HepG2 (cell line): ENCODE measurements at regions not wholly inside any gene's neighbourhood (a gene's known extent, or its start where the extent isn't known, plus 50 kb on each side); places are given as distances from the start of the nearest gene placed in this dataset.

Source experiments
- ATAC-seq: fragments of 200-7000 bp; cut with Tn5 transposase; 3 replicates; pipeline ENCODE4 v1.9.1; 2020; ENCODE audit warnings: mild to moderate bottlenecking, moderate library complexity
- BruUV-seq: library from RNA; stranded (reverse); fragments of 400-500 nt; replicated peaks from 2 replicates; lab custom pipeline; 2021; lab: Mats Ljungman, UMichigan
- CTCF ChIA-PET: fragments of 300-600 bp; formaldehyde crosslinking; extraction: SDS; loops from one replicate; lab custom pipeline; 2021; ENCODE audit warnings: low total read pairs, inconsistent platforms, low intra/inter-chr PET ratio; lab: Yijun Ruan, JAX
- POLR2A ChIA-PET: fragments of 350-600 bp; sonication (Branson Sonifier 250); formaldehyde crosslinking; loops from one replicate; lab custom pipeline; 2020; ENCODE audit warnings: antibody characterized with exemption, inconsistent platforms; lab: Yijun Ruan, JAX
- DNase-seq: peaks from one replicate; pipeline ENCODE4 v3.0.0-alpha.2; 2015; ENCODE audit warnings: low spot score
- FAIRE-seq: peaks from 3 replicates; lab custom pipeline; 2011; peaks lifted over from hg19 to GRCh38; lab: Jason Lieb, UNC
- H2AFZ ChIP-seq: one replicate; pipeline ENCODE4 v1.6.1; 2011; ENCODE audit warnings: low read length, inconsistent platforms
- H3K27ac ChIP-seq: fragments of 300-600 bp; 3 replicates; pipeline ENCODE4 v1.8.0; 2011; ENCODE audit warnings: mixed run types, mild to moderate bottlenecking, mixed read lengths, low read length, inconsistent platforms; ENCODE audit not compliant: insufficient read depth; ENCODE audit errors: extremely low read length
- H3K27me3 ChIP-seq, 2 experiments: fragments of 200-600 bp in 1 of 2; 2 replicates in 1 of 2; 3 replicates in 1 of 2; pipeline versions ENCODE4 v1.6.0 to v1.8.0; 2011; ENCODE audit warnings: low read length in 2 of 2, mild to moderate bottlenecking in 2 of 2, moderate library complexity in 2 of 2, inconsistent platforms in 1 of 2; ENCODE audit not compliant: insufficient read depth in 2 of 2, control insufficient read depth in 1 of 2
- H3K36me3 ChIP-seq, 2 experiments: fragments of 200-600 bp in 1 of 2; replicated peaks in 1 of 2; 2 replicates in 1 of 2; 3 replicates in 1 of 2; pipeline versions ENCODE4 v1.5.1 to v1.8.0; 2011; ENCODE audit warnings: low read length in 2 of 2, inconsistent platforms in 1 of 2; ENCODE audit not compliant: insufficient read depth in 2 of 2, control insufficient read depth in 1 of 2
- H3K4me1 ChIP-seq: 2 replicates; pipeline ENCODE4 v1.5.1; 2012; ENCODE audit warnings: low read length, inconsistent platforms; ENCODE audit not compliant: insufficient read depth
- H3K4me2 ChIP-seq: 2 replicates; pipeline ENCODE4 v1.6.0; 2011; ENCODE audit warnings: low read depth, low read length, inconsistent platforms
- H3K4me3 ChIP-seq, 3 experiments: fragments of 200-600 bp in 1 of 3; sonication (generic), shearing (Covaris generic) in 1 of 3; replicated peaks in 1 of 3; 2 replicates each; pipeline ENCODE4 v1.5.1; 2011 to 2016; ENCODE audit warnings: low read length in 3 of 3, inconsistent platforms in 2 of 3, low read depth in 2 of 3, mild to moderate bottlenecking in 2 of 3, control low read depth in 1 of 3, mixed read lengths in 1 of 3; ENCODE audit not compliant: insufficient read depth in 1 of 3
- H3K79me2 ChIP-seq: one replicate; pipeline ENCODE4 v1.6.1; 2011; ENCODE audit warnings: low read length, inconsistent platforms; ENCODE audit not compliant: insufficient read depth
- H3K9ac ChIP-seq: 2 replicates; pipeline ENCODE4 v1.6.0; 2011; ENCODE audit warnings: mild to moderate bottlenecking, low read depth, low read length, inconsistent platforms; ENCODE audit not compliant: insufficient read depth
- H3K9me3 ChIP-seq: 2 replicates; pipeline ENCODE4 v1.5.1; 2012; ENCODE audit warnings: mild to moderate bottlenecking, low read length
- H4K20me1 ChIP-seq: 2 replicates; pipeline ENCODE4 v1.6.0; 2011; ENCODE audit warnings: inconsistent platforms, mild to moderate bottlenecking, low read length, moderate library complexity; ENCODE audit not compliant: insufficient read depth
- BCL3 ChIP-seq: sonication (generic); formaldehyde crosslinking; IDR thresholded peaks from 2 replicates; pipeline ENCODE4 v1.5.1; 2020; ENCODE audit warnings: mild to moderate bottlenecking, missing genetic modification reagents, moderate library complexity
- FUBP1 ChIP-seq: sonication (generic); formaldehyde crosslinking; IDR thresholded peaks from 2 replicates; pipeline ENCODE4 v1.5.1; 2020; ENCODE audit warnings: missing genetic modification reagents, mild to moderate bottlenecking, borderline replicate concordance
- GFI1 ChIP-seq: sonication (generic); formaldehyde crosslinking; IDR thresholded peaks from 2 replicates; pipeline ENCODE4 v1.5.0; 2020; ENCODE audit warnings: missing genetic modification reagents, mild to moderate bottlenecking, borderline replicate concordance
- PBX2 ChIP-seq: IDR thresholded peaks from 2 replicates; pipeline ENCODE4 v1.6.1; 2016; ENCODE audit warnings: control low read depth
- SIX4 ChIP-seq: sonication (generic); formaldehyde crosslinking; IDR thresholded peaks from 2 replicates; pipeline ENCODE4 v1.4.0; 2020; ENCODE audit warnings: missing genetic modification reagents
- SOX5 ChIP-seq: IDR thresholded peaks from 2 replicates; pipeline ENCODE4 v1.6.1; 2016; ENCODE audit warnings: borderline replicate concordance
- TEAD3 ChIP-seq: optimal IDR thresholded peaks from 2 replicates; pipeline ENCODE3; 2016; ENCODE audit warnings: borderline replicate concordance
- TEF ChIP-seq: sonication (generic); formaldehyde crosslinking; IDR thresholded peaks from 2 replicates; pipeline ENCODE4 v1.5.0; 2020; ENCODE audit warnings: missing genetic modification reagents
- TERF1 ChIP-seq: sonication (generic); formaldehyde crosslinking; IDR thresholded peaks from 2 replicates; pipeline ENCODE4 v1.8.0; 2022; ENCODE audit warnings: mild to moderate bottlenecking, missing genetic modification reagents, moderate library complexity
- THAP9 ChIP-seq: sonication (generic); formaldehyde crosslinking; IDR thresholded peaks from 2 replicates; pipeline ENCODE4; 2020; ENCODE audit warnings: missing genetic modification reagents, mild to moderate bottlenecking, borderline replicate concordance
- ZFP36 ChIP-seq: fragments of 150-350 bp; IDR thresholded peaks from 2 replicates; pipeline ENCODE4 v1.6.1; 2018; ENCODE audit warnings: borderline replicate concordance, low read length, low read depth; ENCODE audit not compliant: partially characterized antibody
- ZNF12 ChIP-seq: sonication (generic); formaldehyde crosslinking; IDR thresholded peaks from 2 replicates; pipeline ENCODE4 v1.5.0; 2020; ENCODE audit warnings: missing genetic modification reagents
- ZNF577 ChIP-seq: sonication (generic); formaldehyde crosslinking; IDR thresholded peaks from 2 replicates; pipeline ENCODE4 v1.4.0; 2020; ENCODE audit warnings: mild to moderate bottlenecking, low read depth, missing genetic modification reagents, borderline replicate concordance
- ZNF580 ChIP-seq: IDR thresholded peaks from 2 replicates; pipeline ENCODE4 v1.6.1; 2016; ENCODE audit warnings: low read depth, borderline replicate concordance
- WGBS: methylation state at CpG from one replicate; pipeline ENCODE4 v1.1.6; 2017; ENCODE audit warnings: low lambda C conversion rate; 5-methylcytosine and 5-hydroxymethylcytosine counted together
- in situ Hi-C: cut with HindIII; loops from 2 replicates; pipeline ENCODE4 v1.10.0; 2017; ENCODE audit warnings: low pct_unique_long_range_greater_than_20kb; ENCODE audit not compliant: extremely low pct_ligation_motif_present
- intact Hi-C: fragments of 100-400 bp; cut with micrococcal nuclease; formaldehyde crosslinking; loops from one replicate; pipeline ENCODE4 v1.10.0; 2022; ENCODE audit not compliant: unreplicated experiment

GRCh38 chr16:86203557-86204275 is 304.8 kb downstream of the IRF8 start:
- Histone ChIP-seq H3K9ac (no peak overlapping the region), H4K20me1 (no peaks in the 10 kb centered on the region; the same call in 1 of the 2 replicates), H2AFZ (no peak overlapping the region), H3K4me3 (no peak overlapping the region), H3K79me2 (no peaks in the 10 kb centered on the region), H3K9me3 (no peaks in the 10 kb centered on the region), H3K4me1 (no peaks in the 10 kb centered on the region), H3K27me3 (peaks cover 3 to 48% of the 10 kb centered on the region in 2 experiments; a peak in 4 of 5 replicates), H3K4me2 (no peak overlapping the region), H3K27ac (no peak overlapping the region), H3K36me3 (no peaks in the 10 kb centered on the region)
- ATAC-seq, result no peak
- 52% methylated on average over 16 of the region's 19 CpGs for WGBS
- POLR2A ChIA-PET, result no interaction called here
- no TSS peak for BruUV-seq
- intact Hi-C loops, result no loop called here
- FAIRE-seq, result no peak
- CTCF ChIA-PET, result no interaction called here
- in situ Hi-C loops, result no loop called here
- DNase-seq, result no peak
- no peak for TF ChIP-seq TERF1 (CRISPR knock-in tag)
- TF ChIP-seq SIX4, result no peak
- no peak for TF ChIP-seq THAP9 (CRISPR knock-in tag)
- TF ChIP-seq ZFP36, result no peak
- TF ChIP-seq PBX2, result no peak
- no peak for TF ChIP-seq ZNF12 (CRISPR knock-in tag)
- no peak for TF ChIP-seq GFI1
- TF ChIP-seq TEAD3, result no peak
- no peak for TF ChIP-seq ZNF577
- TF ChIP-seq TEF (CRISPR knock-in tag), result no peak
- no peak for TF ChIP-seq SOX5 (CRISPR knock-in tag)
- no peak for TF ChIP-seq BCL3
- no peak for TF ChIP-seq ZNF580 (CRISPR knock-in tag)
- no peak for TF ChIP-seq FUBP1 (CRISPR knock-in tag)
